ENCODE measurements at regions not wholly inside any gene's neighbourhood (a gene's known extent, or its start where the extent isn't known, plus 50 kb on each side); places are given as distances from the start of the nearest gene placed in this dataset.

DNA sequence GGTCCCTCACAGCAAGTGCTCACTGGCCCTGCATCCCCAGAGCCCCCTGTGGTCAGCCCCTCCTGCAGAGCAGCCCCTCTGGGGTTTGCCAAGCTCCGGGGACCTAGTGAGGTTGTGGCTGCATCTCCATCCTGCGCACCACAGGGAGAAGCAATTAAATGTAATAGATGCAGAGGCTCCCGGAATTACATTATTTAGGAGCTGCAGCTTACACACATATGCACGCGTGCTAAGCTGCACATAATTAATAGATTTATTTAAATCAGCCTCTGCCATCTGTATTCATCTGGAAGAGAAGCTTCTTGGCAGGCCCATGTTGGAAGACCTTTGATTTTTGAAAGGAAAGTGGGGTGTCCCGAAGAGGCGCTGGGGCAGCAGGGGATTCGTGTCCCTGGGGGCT, 1271.5 kb downstream of the BRD1 start:
- H3K4me1 Mint-ChIP-seq (ENCODE audit: low read depth): no peaks in the 10 kb centered on the region
- H3K27me3 Mint-ChIP-seq (ENCODE audit: low read depth): no peaks in the 10 kb centered on the region
- no peak for DNase-seq
- ATAC-seq: no peak
- H3K9me3 Mint-ChIP-seq: no peaks in the 10 kb centered on the region
- H3K36me3 Mint-ChIP-seq (ENCODE audit: insufficient read depth): no peaks in the 10 kb centered on the region
- H3K4me3 Mint-ChIP-seq: no peak overlapping the region

DNA sequence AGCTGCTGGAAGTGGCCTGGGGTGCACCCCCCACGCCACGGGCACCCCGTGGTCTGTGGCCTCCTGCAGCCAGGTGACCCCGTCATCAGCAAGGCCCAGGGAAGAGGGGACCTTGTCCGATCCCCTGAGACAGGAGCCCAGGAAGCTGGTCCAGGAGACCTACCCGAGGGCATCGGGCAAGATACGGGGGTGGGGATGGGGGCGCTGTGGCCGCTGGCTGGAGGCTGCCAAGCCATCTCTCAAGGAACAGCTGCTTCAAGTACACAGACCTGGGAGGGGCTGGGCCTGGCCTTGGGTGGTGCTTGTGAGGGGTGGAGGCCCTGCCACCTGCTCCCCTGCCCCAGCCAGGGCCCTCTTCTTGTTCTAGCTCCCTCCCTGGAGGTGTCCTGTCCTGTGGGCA, 1272.1 kb downstream of the BRD1 start:
- Mint-ChIP-seq H3K9me3 (no peaks in the 10 kb centered on the region), H3K36me3 (ENCODE audit: insufficient read depth) (no peaks in the 10 kb centered on the region), H3K27me3 (ENCODE audit: low read depth) (no peaks in the 10 kb centered on the region), H3K4me3 (no peak overlapping the region), H3K4me1 (ENCODE audit: low read depth) (no peaks in the 10 kb centered on the region)
- no peak for ATAC-seq
- DNase-seq: no peak

DNA sequence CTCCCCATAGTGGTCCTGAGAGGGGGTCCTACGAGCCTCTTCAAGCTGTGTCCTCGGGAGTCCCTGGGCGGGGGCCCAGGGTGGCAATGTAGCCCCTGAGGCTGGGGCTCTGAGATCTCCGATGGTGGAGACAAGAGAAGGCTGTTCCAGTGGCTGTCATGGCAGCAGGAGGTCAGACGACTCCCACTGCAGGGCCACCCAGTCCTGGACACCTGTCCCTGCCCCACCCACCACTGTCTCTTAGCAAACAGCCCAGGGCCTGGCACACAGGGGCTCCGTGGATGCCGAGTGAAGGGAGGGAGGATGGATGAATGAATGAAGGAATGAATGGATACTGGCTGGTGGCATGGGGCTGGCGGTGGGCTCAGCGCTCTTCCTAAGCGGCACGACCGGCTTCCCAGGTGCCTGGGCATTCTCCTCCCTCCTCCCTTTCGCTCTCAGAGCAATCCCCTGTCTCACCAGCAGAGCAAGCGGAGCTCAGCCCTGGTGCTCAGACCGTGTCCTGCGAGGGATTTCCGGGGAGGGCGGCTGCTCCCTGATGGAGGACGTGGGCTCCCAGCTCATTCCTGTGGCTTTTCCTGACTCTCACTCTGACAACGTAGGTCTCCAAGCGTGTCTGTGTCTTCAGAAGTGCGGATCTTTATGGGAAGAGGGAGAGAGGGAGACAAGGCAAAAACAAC, 1272.6 kb downstream of the BRD1 start:
- H3K9me3 Mint-ChIP-seq: no peaks in the 10 kb centered on the region
- DNase-seq: no peak
- no peaks in the 10 kb centered on the region for H3K36me3 Mint-ChIP-seq (ENCODE audit: insufficient read depth)
- H3K4me1 Mint-ChIP-seq (ENCODE audit: low read depth): no peaks in the 10 kb centered on the region
- H3K4me3 Mint-ChIP-seq: no peak overlapping the region
- ATAC-seq: no peak
- H3K27me3 Mint-ChIP-seq (ENCODE audit: low read depth): no peaks in the 10 kb centered on the region

DNA sequence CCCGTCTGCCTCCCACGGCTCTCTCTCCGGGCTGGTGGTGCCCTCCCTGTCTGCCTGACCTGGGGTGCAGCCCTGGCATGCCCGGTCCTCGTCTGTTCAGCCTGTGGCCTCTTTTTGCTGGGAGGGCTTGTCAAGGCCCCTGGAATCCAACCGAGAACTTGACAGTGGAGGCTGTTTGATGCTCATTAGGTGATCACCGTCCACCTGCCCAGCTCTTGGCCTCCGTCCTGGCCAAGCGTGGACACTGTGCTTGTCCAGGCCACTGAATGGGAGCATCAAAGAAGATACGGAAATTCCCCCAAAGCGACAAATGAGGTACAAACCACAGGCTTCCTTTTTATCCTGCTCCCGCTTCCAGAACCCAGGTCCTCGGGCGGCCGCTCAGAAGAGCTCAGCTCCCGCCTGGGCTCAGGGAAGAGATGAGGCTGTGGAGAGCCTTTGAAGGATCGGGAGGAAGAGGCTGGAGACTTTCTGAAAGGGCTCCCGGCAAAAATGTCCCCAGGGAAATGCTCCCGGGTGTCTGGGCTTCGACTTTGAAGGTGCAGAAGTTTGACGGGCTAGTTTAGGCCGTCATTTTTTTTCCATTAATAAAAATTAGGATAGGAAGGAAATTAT, 1273.9 kb downstream of the BRD1 start:
- Mint-ChIP-seq H3K4me3 (no peak overlapping the region), H3K9me3 (no peaks in the 10 kb centered on the region), H3K4me1 (ENCODE audit: low read depth) (no peaks in the 10 kb centered on the region), H3K27me3 (ENCODE audit: low read depth) (no peaks in the 10 kb centered on the region), H3K36me3 (ENCODE audit: insufficient read depth) (no peaks in the 10 kb centered on the region)
- ATAC-seq (no peak), DNase-seq (no peak)

DNA sequence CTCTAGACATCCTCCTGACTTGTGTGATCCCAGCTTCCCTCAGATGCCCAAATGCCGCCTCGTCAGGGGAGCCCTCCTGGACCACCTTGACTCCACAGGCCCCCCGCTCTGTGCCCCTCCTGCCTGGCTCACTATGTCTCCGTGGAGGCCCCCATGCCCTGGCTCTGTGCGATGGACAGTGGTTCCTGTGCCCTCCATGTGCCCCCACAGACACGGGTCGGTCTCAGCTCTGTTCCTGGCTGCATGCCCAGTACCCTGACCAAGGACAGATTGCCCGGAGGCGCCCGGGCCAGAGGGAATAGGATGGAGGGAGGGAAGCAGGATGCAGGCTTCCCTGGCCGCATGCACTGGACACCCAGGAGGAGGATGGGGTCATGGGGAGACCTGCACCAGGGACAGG, 1274.6 kb downstream of the BRD1 start:
- Mint-ChIP-seq H3K4me1 (ENCODE audit: low read depth) (no peaks in the 10 kb centered on the region), H3K9me3 (no peaks in the 10 kb centered on the region), H3K27me3 (ENCODE audit: low read depth) (no peaks in the 10 kb centered on the region), H3K36me3 (ENCODE audit: insufficient read depth) (no peaks in the 10 kb centered on the region), H3K4me3 (no peak overlapping the region)
- ATAC-seq: no peak
- no peak for DNase-seq

DNA sequence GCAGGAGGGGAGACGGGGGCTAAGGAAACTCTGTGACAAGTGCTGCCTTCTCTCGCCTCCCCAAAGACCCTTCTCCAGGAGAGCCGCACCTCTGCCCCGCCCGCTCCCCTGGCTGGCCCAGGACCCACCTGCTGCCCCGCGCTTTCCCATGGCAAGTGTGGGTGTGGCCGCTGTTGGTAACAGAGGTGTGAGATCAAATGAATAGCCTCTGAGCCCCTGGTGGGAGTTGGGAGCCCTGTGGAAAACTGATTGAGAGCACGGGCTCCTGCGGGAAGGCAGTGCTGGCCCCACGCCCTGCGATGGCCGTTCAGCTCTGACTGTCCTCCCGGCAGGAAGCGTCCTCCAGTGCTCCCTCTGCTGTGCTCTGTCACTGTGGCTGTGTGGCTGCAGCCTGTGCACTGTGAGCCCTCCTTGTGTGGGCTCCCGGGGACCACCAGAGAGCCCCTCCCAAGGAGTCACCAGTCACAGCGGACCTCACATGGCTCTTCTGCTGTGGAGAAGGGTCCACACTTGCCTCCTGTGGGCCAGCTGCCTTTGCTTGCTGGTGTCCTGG, 1275.9 kb downstream of the BRD1 start:
- no peak for ATAC-seq
- H3K4me3 Mint-ChIP-seq: no peak overlapping the region
- no peaks in the 10 kb centered on the region for H3K9me3 Mint-ChIP-seq
- H3K27me3 Mint-ChIP-seq (ENCODE audit: low read depth): no peaks in the 10 kb centered on the region
- no peaks in the 10 kb centered on the region for H3K4me1 Mint-ChIP-seq (ENCODE audit: low read depth)
- H3K36me3 Mint-ChIP-seq (ENCODE audit: insufficient read depth): no peaks in the 10 kb centered on the region
- DNase-seq: no peak

DNA sequence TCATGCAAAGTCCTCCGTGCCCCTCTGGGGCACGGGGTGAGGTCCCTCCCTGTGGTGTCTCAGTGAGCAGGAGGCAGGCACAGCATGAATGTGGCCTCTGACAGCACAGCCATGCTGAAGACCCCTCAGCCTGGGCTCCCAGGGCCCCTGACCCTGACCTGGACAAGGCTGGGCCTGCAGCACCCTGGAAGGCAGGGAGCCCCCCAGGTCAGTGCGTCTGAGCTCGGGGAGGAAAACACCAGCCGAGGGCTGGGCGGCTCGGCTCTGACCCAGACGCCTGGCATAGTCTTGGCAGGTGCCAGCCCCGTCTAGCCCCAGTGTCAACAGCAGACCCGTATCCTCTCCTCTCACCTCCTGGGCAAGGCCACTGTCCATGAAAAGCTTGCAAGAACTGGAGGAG, 1276.6 kb downstream of the BRD1 start:
- H3K4me1 Mint-ChIP-seq (ENCODE audit: low read depth): no peaks in the 10 kb centered on the region
- no peak overlapping the region for H3K4me3 Mint-ChIP-seq
- ATAC-seq (no peak), DNase-seq (no peak)
- H3K27me3 Mint-ChIP-seq (ENCODE audit: low read depth): no peaks in the 10 kb centered on the region
- H3K36me3 Mint-ChIP-seq (ENCODE audit: insufficient read depth): no peaks in the 10 kb centered on the region
- no peaks in the 10 kb centered on the region for H3K9me3 Mint-ChIP-seq

DNA sequence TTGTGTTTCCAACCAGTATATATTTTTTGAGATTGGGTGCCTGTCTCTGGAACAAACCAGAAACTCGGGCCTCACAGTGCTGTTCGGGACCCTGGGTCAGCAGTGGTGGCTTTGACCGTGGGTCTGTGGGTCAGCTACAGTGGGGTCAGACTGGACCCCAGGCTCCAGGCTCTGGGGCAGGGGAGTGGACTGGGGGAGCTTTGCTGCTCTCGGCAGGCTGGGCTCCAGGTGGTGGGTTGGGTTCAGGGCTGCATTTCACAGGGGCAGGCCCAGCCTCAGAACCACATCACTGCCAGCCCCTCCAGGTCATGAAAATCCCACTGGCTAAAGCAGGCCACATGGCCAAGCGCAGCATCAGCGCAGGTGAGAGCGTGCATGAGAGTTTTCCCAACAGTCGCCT, 1279.3 kb downstream of the BRD1 start:
- H3K4me1 Mint-ChIP-seq (ENCODE audit: low read depth): no peaks in the 10 kb centered on the region

DNA sequence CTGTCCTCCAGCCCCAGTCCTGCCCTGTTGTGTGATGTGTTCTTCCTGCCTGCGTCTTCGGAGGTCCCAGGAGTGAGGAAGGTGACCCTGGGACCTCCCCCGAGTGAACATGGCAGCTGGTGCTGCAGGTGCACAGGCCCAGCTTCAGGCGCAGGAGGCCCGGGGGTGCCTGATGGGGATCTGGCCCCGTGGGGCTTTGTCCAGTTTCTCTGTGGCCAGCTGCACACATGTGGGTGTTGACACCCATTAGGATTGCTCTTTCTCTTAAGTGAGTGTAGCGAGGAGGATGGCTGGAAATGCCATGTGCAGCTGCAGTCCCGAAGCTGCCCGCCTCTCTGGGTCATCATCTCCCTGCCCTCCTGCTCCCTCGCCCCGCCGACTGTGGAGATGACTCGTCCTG, 1279.7 kb downstream of the BRD1 start:
- H3K9me3 Mint-ChIP-seq: no peaks in the 10 kb centered on the region
- H3K4me3 Mint-ChIP-seq: no peak overlapping the region
- no peaks in the 10 kb centered on the region for H3K4me1 Mint-ChIP-seq (ENCODE audit: low read depth)
- no peaks in the 10 kb centered on the region for H3K36me3 Mint-ChIP-seq (ENCODE audit: insufficient read depth)
- no peak for DNase-seq
- no peaks in the 10 kb centered on the region for H3K27me3 Mint-ChIP-seq (ENCODE audit: low read depth)
- ATAC-seq: no peak

More for the DNA sequence above, 1279.3 kb downstream of the BRD1 start:
- Mint-ChIP-seq H3K27me3 (ENCODE audit: low read depth) (no peaks in the 10 kb centered on the region), H3K36me3 (ENCODE audit: insufficient read depth) (no peaks in the 10 kb centered on the region), H3K4me3 (no peak overlapping the region), H3K9me3 (no peaks in the 10 kb centered on the region)
- ATAC-seq (no peak), DNase-seq (no peak)

DNA sequence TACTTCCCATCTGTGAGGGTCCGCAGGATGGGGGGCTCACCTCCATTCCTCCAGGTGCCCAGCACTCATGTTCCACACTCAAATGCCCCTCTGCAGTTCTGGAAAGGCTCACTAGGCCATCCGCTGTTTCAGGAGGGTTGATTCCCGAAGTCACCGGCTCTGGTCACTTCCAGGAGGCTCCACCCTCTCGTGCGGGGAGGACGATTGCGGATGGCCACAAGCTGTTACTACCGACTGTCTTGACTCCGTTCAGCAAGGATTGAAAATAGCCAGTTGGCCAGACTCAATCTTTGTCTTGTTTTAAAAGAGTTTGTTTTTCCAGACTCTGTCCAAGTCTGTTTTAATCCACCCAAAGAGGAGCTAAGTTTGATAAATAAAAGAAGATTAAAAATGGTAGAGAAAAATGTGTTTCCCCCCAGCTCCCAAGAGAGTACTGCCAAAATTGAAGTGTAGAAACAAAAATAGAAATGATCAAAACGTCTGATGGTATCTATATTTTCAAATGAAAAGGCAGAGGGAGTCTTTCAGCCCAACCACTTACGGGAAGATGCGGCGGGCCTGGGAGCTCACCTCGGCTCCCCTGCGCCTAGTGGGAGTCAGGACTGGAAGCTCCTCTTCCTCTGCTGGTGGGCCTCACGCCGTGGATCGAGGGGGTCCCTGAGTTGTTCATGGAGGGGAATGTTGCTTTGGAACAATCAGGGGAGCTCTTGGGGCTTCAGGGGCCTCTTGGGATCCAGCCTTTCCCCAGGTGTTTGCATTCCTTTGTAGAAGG, 1280.8 kb downstream of the BRD1 start:
- DNase-seq: no peak
- H3K4me3 Mint-ChIP-seq: no peak overlapping the region
- ATAC-seq: no peak
- H3K36me3 Mint-ChIP-seq (ENCODE audit: insufficient read depth): no peaks in the 10 kb centered on the region
- H3K4me1 Mint-ChIP-seq (ENCODE audit: low read depth): no peaks in the 10 kb centered on the region
- no peaks in the 10 kb centered on the region for H3K27me3 Mint-ChIP-seq (ENCODE audit: low read depth)
- H3K9me3 Mint-ChIP-seq: no peaks in the 10 kb centered on the region

DNA sequence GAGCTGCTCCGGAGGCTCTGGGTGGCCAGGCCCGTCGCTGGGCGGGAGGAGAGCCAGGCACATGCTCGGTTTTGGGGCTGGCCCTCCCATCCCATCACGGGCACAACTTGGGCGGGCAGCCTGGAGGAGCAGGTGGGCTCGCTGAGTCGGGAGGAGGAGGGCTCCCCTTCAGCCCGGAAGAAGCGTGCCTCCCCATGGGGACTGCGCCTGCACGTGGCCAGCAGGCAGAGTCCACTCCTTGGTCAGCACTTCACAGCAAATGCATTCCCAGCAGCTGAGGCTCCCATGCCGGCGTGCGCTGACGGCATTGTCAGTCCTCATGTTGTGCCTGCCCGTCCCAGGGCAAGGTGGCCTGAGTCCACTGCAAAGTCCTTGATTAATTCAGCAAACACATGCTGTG, 1281.7 kb downstream of the BRD1 start:
- Mint-ChIP-seq H3K9me3 (no peaks in the 10 kb centered on the region), H3K4me3 (no peak overlapping the region), H3K27me3 (ENCODE audit: low read depth) (no peaks in the 10 kb centered on the region), H3K4me1 (ENCODE audit: low read depth) (no peaks in the 10 kb centered on the region), H3K36me3 (ENCODE audit: insufficient read depth) (no peaks in the 10 kb centered on the region)
- ATAC-seq (no peak), DNase-seq (no peak)

DNA sequence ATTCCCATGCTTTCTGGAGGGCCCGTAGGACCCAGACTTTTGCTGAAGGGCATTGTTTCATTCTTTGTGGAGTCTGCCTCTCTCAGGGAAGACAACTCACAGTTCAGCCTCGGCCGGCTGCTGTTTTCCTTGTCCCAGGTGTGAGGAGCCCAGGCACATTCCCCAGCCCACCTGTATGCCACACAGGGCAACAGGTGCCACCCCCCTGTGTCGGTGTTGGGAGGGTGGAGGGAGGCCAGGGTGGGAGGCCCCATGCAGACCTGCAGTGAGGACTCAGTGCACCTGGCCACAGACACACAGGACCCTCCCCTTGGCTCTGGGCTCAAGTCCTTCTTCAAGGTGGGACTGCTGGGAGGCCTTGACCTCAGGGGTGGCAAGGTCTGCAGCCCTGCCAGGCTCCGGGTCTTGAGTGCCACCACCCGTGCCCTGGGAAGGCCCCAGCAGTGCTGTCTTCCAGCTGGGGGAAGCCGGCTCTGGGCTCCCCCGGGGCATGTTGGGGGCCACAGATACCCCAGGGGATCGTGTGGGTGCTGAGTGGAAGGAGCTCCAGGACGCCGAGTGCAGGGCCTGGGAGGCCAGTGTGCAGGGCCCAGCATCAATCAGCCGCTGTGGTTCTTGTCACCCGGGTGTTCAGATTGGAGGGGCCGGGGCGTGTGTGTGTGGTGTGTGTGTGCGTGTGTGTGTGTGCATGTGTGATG, 1286.1 kb downstream of the BRD1 start:
- no peaks in the 10 kb centered on the region for H3K9me3 Mint-ChIP-seq
- no peaks in the 10 kb centered on the region for H3K4me1 Mint-ChIP-seq (ENCODE audit: low read depth)
- no peaks in the 10 kb centered on the region for H3K27me3 Mint-ChIP-seq (ENCODE audit: low read depth)
- no peak overlapping the region for H3K4me3 Mint-ChIP-seq
- H3K36me3 Mint-ChIP-seq (ENCODE audit: insufficient read depth): no peaks in the 10 kb centered on the region
- DNase-seq (no peak), ATAC-seq (no peak)

DNA sequence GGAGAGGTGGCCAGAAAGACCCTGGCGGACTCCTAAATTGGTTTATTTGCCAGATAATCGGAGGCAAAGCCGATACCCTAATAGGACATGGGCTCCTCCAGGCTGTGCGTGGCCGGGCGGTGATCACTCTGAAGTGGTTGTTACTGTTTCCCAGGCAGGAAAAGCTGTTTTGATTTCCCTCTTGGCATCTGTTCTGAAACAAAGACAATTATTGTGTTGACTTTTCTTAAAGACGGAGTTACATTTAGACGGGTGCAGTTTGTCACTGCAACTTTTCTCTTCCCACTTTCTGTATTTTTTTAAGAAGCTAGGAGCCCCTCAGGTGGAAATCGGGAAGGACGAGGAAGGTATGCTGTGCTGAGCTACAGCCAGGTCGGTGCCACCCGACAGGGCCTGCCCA, 1288.4 kb downstream of the BRD1 start:
- no peak for DNase-seq
- Mint-ChIP-seq H3K27me3 (ENCODE audit: low read depth) (no peaks in the 10 kb centered on the region), H3K4me3 (no peak overlapping the region), H3K9me3 (no peaks in the 10 kb centered on the region), H3K4me1 (ENCODE audit: low read depth) (no peaks in the 10 kb centered on the region), H3K36me3 (ENCODE audit: insufficient read depth) (no peaks in the 10 kb centered on the region)
- no peak for ATAC-seq

DNA sequence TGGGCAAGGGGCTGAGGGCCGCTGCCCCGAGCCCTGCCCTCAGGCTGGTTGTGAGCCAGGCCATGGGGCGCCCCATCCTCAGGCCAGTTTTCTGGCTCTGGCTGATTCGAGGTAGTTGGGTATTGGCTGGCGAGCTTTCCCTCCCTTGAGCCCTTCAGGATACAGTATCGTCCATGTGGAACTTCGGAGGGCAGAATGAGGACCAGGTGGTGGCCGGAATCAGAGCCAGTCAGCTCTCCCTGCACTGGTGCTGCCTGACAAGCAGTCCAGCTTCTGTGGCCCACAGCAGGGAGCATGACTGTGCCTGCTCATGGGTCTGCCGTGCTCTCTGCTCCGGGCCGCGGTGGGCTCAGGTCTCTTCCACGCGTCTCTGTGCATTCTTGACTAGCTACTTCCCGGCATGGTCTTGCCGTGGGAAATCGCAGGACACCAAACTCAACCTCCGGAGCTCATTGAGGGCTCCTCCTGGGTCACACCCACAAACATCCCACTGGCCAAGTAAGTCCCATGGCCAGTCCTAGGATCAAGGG, 1289.3 kb downstream of the BRD1 start:
- ATAC-seq (no peak), DNase-seq (no peak)
- Mint-ChIP-seq H3K27me3 (ENCODE audit: low read depth) (no peaks in the 10 kb centered on the region), H3K4me1 (ENCODE audit: low read depth) (no peaks in the 10 kb centered on the region), H3K9me3 (no peaks in the 10 kb centered on the region), H3K36me3 (ENCODE audit: insufficient read depth) (no peaks in the 10 kb centered on the region), H3K4me3 (no peak overlapping the region)
